ENCODE measurements at regions not wholly inside any gene's neighbourhood (a gene's known extent, or its start where the extent isn't known, plus 50 kb on each side); places are given as distances from the start of the nearest gene placed in this dataset.

- intact Hi-C loops (cut with DNase I) = no loop called here
- Histone ChIP-seq H3K27ac (no peak overlapping the region), H3K9me3 (no peaks in the 10 kb centered on the region), H3K4me3 (no peak overlapping the region), H3K27me3 (no peaks in the 10 kb centered on the region), H3K36me3 (no peaks in the 10 kb centered on the region), H3K4me1 (no peaks in the 10 kb centered on the region)
- TF ChIP-seq POLR2A (IDR thresholded peaks at IDR 0.05) = no peak
- no peak for TF ChIP-seq CTCF (IDR thresholded peaks at IDR 0.05)
- no peak for TF ChIP-seq POLR2AphosphoS5 (IDR thresholded peaks at IDR 0.05; ENCODE audit: insufficient read depth in 1 of 2, low read depth in 1 of 2)
- no peak for DNase-seq (ENCODE audit: extremely low spot score in 2 of 2)
Measured at GRCh38 chr18:26705757-26706156, 157.4 kb upstream of the KCTD1 start.

- no peaks in the 10 kb centered on the region for H3K36me3 ChIP-seq
- no peak overlapping the region for H3K4me3 ChIP-seq
- no peaks in the 10 kb centered on the region for H3K9me3 ChIP-seq
- H3K27ac ChIP-seq = no peak overlapping the region
- DNase-seq (ENCODE audit: extremely low spot score in 2 of 2) = no peak
- no peaks in the 10 kb centered on the region for H3K4me1 ChIP-seq
- TF ChIP-seq POLR2AphosphoS5 (IDR thresholded peaks at IDR 0.05; ENCODE audit: insufficient read depth in 1 of 2, low read depth in 1 of 2) (no peak), POLR2A (IDR thresholded peaks at IDR 0.05) (no peak), CTCF (IDR thresholded peaks at IDR 0.05) (no peak)
- H3K27me3 ChIP-seq = no peaks in the 10 kb centered on the region
- intact Hi-C loops (cut with DNase I) = no loop called here
Measured at GRCh38 chr18:26703170-26703930, 155.0 kb upstream of the KCTD1 start.

- H3K4me1 ChIP-seq = peaks cover 6% of the 10 kb centered on the region
- TF ChIP-seq POLR2A (IDR thresholded peaks at IDR 0.05) (no peak), CTCF (IDR thresholded peaks at IDR 0.05) (no peak), POLR2AphosphoS5 (IDR thresholded peaks at IDR 0.05; ENCODE audit: insufficient read depth in 1 of 2, low read depth in 1 of 2) (no peak)
- no peaks in the 10 kb centered on the region for H3K9me3 ChIP-seq
- no peak for DNase-seq (ENCODE audit: extremely low spot score in 2 of 2)
- intact Hi-C loops (cut with DNase I) = no loop called here
- H3K27ac ChIP-seq = no peak overlapping the region
- H3K27me3 ChIP-seq = no peaks in the 10 kb centered on the region
- H3K4me3 ChIP-seq = no peak overlapping the region
- H3K36me3 ChIP-seq = no peaks in the 10 kb centered on the region
Measured at GRCh38 chr18:26702086-26702485, 153.7 kb upstream of the KCTD1 start.

- no peaks in the 10 kb centered on the region for H3K9me3 ChIP-seq
- intact Hi-C loops (cut with DNase I) = no loop called here
- peaks cover 14% of the 10 kb centered on the region for H3K4me1 ChIP-seq
- no peak overlapping the region for H3K27ac ChIP-seq
- no peak overlapping the region for H3K4me3 ChIP-seq
- DNase-seq (ENCODE audit: extremely low spot score in 2 of 2) = no peak
- no peaks in the 10 kb centered on the region for H3K36me3 ChIP-seq
- no peak for TF ChIP-seq POLR2AphosphoS5 (IDR thresholded peaks at IDR 0.05; ENCODE audit: insufficient read depth in 1 of 2, low read depth in 1 of 2)
- no peak for TF ChIP-seq POLR2A (IDR thresholded peaks at IDR 0.05)
- no peak for TF ChIP-seq CTCF (IDR thresholded peaks at IDR 0.05)
- no peaks in the 10 kb centered on the region for H3K27me3 ChIP-seq
Measured at GRCh38 chr18:26700728-26701127, 152.4 kb upstream of the KCTD1 start.

GRCh38 chr18:26700201-26700600, 151.8 kb upstream of the KCTD1 start:
- Histone ChIP-seq H3K9me3 (no peaks in the 10 kb centered on the region), H3K27me3 (no peaks in the 10 kb centered on the region), H3K4me3 (no peak overlapping the region), H3K27ac (no peak overlapping the region), H3K36me3 (no peaks in the 10 kb centered on the region), H3K4me1 (peaks cover 14% of the 10 kb centered on the region)
- intact Hi-C loops (cut with DNase I) = no loop called here
- TF ChIP-seq POLR2A (IDR thresholded peaks at IDR 0.05) (no peak), CTCF (IDR thresholded peaks at IDR 0.05) (no peak), POLR2AphosphoS5 (IDR thresholded peaks at IDR 0.05; ENCODE audit: insufficient read depth in 1 of 2, low read depth in 1 of 2) (no peak)
- no peak for DNase-seq (ENCODE audit: extremely low spot score in 2 of 2)
